GM23248 (cell line): ENCODE measurements at regions not wholly inside any gene's neighbourhood (a gene's known extent, or its start where the extent isn't known, plus 50 kb on each side); places are given as distances from the start of the nearest gene placed in this dataset.
A peak's percentile ranks its signal among the peaks of the same experiment; 100 is the strongest.

Source experiments
- DNase-seq: peaks from one replicate; pipeline ENCODE4 v3.0.0-alpha.2; 2015
- H2AFZ ChIP-seq: fragments of 200-600 bp; sonication (generic); 2 replicates; pipeline ENCODE4 v1.6.1; 2016; ENCODE audit warnings: antibody characterized with exemption
- H3F3A ChIP-seq: fragments of 200-600 bp; sonication (generic); 2 replicates; pipeline ENCODE4 v1.6.1; 2016; ENCODE audit warnings: mild to moderate bottlenecking, antibody characterized with exemption, mixed run types; ENCODE audit not compliant: insufficient read depth
- H3K27ac ChIP-seq: fragments of 200-600 bp; sonication (generic); 2 replicates; pipeline ENCODE4 v1.5.1; 2016; ENCODE audit warnings: mild to moderate bottlenecking
- H3K27me3 ChIP-seq: fragments of 200-600 bp; sonication (generic); replicated peaks from 2 replicates; pipeline ENCODE4 v1.6.1; 2016; ENCODE audit warnings: mild to moderate bottlenecking; ENCODE audit not compliant: insufficient read depth
- H3K36me3 ChIP-seq: fragments of 200-600 bp; sonication (generic); 2 replicates; pipeline ENCODE4 v1.6.1; 2016; ENCODE audit warnings: low read depth, mild to moderate bottlenecking
- H3K4me1 ChIP-seq: fragments of 200-600 bp; sonication (generic); 2 replicates; pipeline ENCODE4 v1.6.1; 2016; ENCODE audit warnings: mild to moderate bottlenecking; ENCODE audit not compliant: insufficient read depth
- H3K4me2 ChIP-seq: fragments of 200-600 bp; sonication (generic); one replicate; pipeline ENCODE4 v1.6.1; 2016; ENCODE audit warnings: mild to moderate bottlenecking; ENCODE audit not compliant: unreplicated experiment
- H3K4me3 ChIP-seq: fragments of 200-600 bp; sonication (generic); 2 replicates; pipeline ENCODE4 v1.5.1; 2016; ENCODE audit warnings: mild to moderate bottlenecking
- H3K79me2 ChIP-seq: fragments of 200-600 bp; sonication (generic); 2 replicates; pipeline ENCODE4 v1.6.1; 2016; ENCODE audit warnings: mild to moderate bottlenecking; ENCODE audit not compliant: insufficient read depth
- H3K9ac ChIP-seq: fragments of 200-600 bp; sonication (generic); 2 replicates; pipeline ENCODE4 v1.6.1; 2016; ENCODE audit warnings: mild to moderate bottlenecking
- H3K9me2 ChIP-seq: fragments of 200-600 bp; sonication (generic); 2 replicates; pipeline ENCODE4 v1.6.1; 2016; ENCODE audit warnings: mixed run types, mild to moderate bottlenecking, moderate library complexity; ENCODE audit not compliant: insufficient read depth
- H3K9me3 ChIP-seq: fragments of 200-600 bp; sonication (generic); one replicate; pipeline ENCODE4 v1.6.1; 2017; ENCODE audit warnings: low read depth
- H4K20me1 ChIP-seq: fragments of 200-600 bp; sonication (generic); 2 replicates; pipeline ENCODE4 v1.6.0; 2016; ENCODE audit not compliant: insufficient read depth
- EZH2 ChIP-seq: fragments of 200-600 bp; sonication (generic); IDR thresholded peaks from 2 replicates; pipeline ENCODE4 v1.6.1; 2018; ENCODE audit warnings: antibody characterized with exemption, mild to moderate bottlenecking; ENCODE audit not compliant: insufficient read depth, poor library complexity, severe bottlenecking
- EZH2phosphoT487 ChIP-seq: fragments of 200-600 bp; sonication (generic); IDR thresholded peaks from 2 replicates; pipeline ENCODE4 v1.6.1; 2018; ENCODE audit warnings: antibody characterized with exemption, moderate library complexity, mild to moderate bottlenecking, low read depth; ENCODE audit not compliant: insufficient read depth
- WGBS, 2 experiments: methylation state at CpG; one replicate each; pipeline ENCODE4 v1.1.6; 2015 to 2017; ENCODE audit warnings: low lambda C conversion rate in 2 of 2, low coverage in 1 of 2; ENCODE audit errors: missing lambda C conversion rate in 2 of 2; 5-methylcytosine and 5-hydroxymethylcytosine counted together
- in situ Hi-C: fragments of 300-500 bp; cut with MboI; formaldehyde crosslinking; loops from 2 replicates; pipeline ENCODE4 v1.15.0; 2020

DNA sequence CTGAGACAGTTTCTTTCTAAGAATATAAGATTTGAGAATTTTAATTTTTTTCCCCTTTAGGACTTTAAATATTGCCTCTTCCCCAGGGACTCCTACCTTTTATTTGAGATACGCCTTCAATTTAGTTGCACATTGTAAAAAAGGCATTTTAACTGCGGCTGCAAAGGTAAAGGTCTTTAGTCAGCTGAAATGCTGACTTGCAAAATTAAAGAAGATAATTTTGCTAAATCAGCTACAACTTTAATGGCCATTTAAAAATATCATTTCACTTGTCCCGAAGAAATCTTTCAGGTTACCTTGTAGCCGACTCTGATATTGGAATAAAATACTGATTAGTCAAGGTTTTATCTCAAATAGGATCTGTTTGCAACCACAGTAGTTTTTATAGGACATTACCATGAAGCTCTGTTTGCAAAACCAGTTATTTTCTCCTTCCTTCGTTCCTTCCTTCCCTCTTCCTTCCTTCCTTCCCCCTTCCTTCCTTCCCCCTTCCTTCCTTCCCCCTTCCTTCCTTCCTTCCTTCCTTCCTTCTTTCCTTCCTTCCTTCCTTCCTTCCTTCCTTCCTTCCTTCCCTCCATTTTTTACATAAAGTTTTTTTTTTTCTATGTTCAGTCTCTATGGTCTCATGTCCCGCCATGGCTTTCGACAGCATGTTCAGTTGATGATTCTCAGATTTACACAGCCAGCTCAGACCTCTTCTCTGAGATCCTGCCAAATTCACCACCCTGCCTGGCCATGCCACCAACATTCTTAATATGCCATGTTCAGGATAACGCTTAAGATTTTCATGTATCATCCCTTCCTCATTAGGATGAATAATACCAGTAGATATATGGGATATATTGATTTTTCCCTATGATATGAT is 405.4 kb upstream of the PRKX start:
- no peak for TF ChIP-seq EZH2phosphoT487
- no peak for TF ChIP-seq EZH2
- Histone ChIP-seq H3K9me2 (no peaks in the 10 kb centered on the region), H3F3A (no peaks in the 10 kb centered on the region), H3K4me2 (no peak overlapping the region), H3K79me2 (no peaks in the 10 kb centered on the region), H3K9ac (no peak overlapping the region), H3K27me3 (no peaks in the 10 kb centered on the region), H2AFZ (no peak overlapping the region), H3K4me3 (no peak overlapping the region), H4K20me1 (no peaks in the 10 kb centered on the region), H3K27ac (no peak overlapping the region), H3K36me3 (no peaks in the 10 kb centered on the region), H3K4me1 (no peaks in the 10 kb centered on the region), H3K9me3 (no peaks in the 10 kb centered on the region)
- DNase-seq: no peak
- in situ Hi-C loops: no loop called here
- WGBS, 2 experiments: 32 to 36% methylated on average over 5 to 8 of the region's 8 CpGs

DNA sequence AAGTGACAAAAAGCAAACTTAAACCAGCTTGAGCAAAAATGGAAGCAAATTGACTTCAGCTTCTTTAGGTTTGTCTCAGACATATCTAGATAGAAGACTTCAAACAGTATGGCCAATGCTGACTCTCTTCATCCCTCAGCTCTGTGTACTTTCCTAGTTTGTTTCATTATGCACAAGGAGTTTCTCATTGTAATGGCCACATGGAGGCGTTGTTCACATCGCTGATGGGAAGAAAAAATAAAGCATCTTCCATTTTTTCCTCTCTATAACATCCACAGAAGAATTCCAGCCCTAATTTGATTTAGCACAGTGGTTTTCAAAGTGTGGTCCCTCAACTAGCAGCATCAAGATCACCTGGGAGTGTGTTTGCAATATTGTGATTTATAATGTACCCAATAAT is 397.5 kb upstream of the PRKX start:
- no peaks in the 10 kb centered on the region for H3K27me3 ChIP-seq
- H3K9ac ChIP-seq: no peak overlapping the region
- H3K9me2 ChIP-seq: no peaks in the 10 kb centered on the region
- DNase-seq: no peak
- H3K27ac ChIP-seq: no peak overlapping the region
- in situ Hi-C loops: no loop called here
- WGBS, 2 experiments: 0% methylated on average over 2 of the region's 2 CpGs
- H3K4me2 ChIP-seq: no peak overlapping the region
- H2AFZ ChIP-seq: no peak overlapping the region
- no peaks in the 10 kb centered on the region for H3K4me1 ChIP-seq
- H3F3A ChIP-seq: no peaks in the 10 kb centered on the region
- TF ChIP-seq EZH2phosphoT487 (no peak), EZH2 (no peak)
- no peaks in the 10 kb centered on the region for H3K79me2 ChIP-seq
- H3K9me3 ChIP-seq: no peaks in the 10 kb centered on the region
- no peak overlapping the region for H3K4me3 ChIP-seq
- no peaks in the 10 kb centered on the region for H3K36me3 ChIP-seq
- no peaks in the 10 kb centered on the region for H4K20me1 ChIP-seq

DNA sequence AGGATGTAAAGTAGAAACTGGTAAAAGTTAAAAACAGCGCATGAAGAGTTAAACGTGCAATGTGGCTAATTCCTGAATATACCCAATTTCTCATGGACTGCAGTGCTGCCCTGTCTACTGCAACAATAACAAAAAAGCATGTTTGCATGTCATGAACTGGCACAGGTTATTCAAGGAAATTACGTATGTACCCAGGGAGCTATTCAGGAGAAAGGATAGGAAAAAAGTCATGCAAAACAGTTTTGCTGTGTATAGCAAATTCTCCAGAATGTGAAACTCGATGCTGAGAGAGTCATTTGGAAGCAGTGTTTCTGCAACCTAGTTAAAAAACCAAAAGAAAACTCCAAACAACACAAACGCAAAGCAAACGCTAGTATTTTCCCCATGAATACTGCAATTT is 381.5 kb upstream of the PRKX start:
- TF ChIP-seq EZH2 (no peak), EZH2phosphoT487 (no peak)
- no peaks in the 10 kb centered on the region for H3K4me1 ChIP-seq

DNA sequence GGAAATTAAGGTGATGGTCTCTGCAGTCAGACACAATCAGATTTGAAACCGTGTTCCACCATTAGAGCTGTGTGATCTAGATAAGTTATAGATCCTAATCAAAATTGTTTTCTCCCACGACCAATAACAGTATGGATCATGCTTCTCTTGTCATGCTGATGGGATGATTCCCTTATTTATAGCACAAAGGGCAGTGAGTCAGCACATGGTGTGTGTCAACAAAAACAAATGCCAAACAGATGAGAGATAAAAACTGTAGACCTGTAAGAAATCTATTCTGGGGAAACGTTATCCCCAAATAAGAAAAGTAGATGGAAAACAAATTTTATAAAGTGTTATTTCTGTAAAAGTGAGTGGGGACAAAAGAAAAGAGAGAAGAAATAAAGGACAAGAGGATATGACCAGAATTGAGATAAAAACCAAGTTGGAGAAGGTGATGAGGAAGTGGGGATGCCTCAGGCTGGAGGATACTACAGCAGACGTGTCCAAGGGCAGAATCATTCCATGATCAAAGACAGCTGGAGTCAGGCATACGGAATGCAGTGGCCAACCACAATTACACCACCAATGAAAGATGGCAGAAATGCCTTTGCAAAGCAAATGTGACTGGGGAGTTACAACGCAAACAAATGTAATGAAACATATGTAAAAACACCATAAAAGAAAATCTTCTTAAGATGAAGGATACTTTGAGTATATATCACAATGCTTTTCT is 377.8 kb upstream of the PRKX start:
- Histone ChIP-seq H3K9me3 (no peaks in the 10 kb centered on the region), H3F3A (no peaks in the 10 kb centered on the region), H3K9ac (no peak overlapping the region), H3K36me3 (no peaks in the 10 kb centered on the region), H3K27me3 (no peaks in the 10 kb centered on the region), H2AFZ (no peak overlapping the region), H3K27ac (no peak overlapping the region), H3K4me2 (no peak overlapping the region), H3K9me2 (no peaks in the 10 kb centered on the region), H4K20me1 (no peaks in the 10 kb centered on the region), H3K79me2 (no peaks in the 10 kb centered on the region), H3K4me3 (no peak overlapping the region), H3K4me1 (no peaks in the 10 kb centered on the region)
- TF ChIP-seq EZH2phosphoT487 (no peak), EZH2 (no peak)
- in situ Hi-C loops: no loop called here
- DNase-seq: peak; percentile 0
- 1% methylated on average over 6 of the region's 6 CpGs for whole genome bisulfite sequencing, 2 experiments

More for the DNA sequence above, 381.5 kb upstream of the PRKX start:
- DNase-seq: no peak
- H3K9ac ChIP-seq: no peak overlapping the region
- H3K27me3 ChIP-seq: no peaks in the 10 kb centered on the region
- no peaks in the 10 kb centered on the region for H3K79me2 ChIP-seq
- H3K4me2 ChIP-seq: no peak overlapping the region
- no peak overlapping the region for H3K4me3 ChIP-seq
- in situ Hi-C loops: no loop called here
- no peak overlapping the region for H3K27ac ChIP-seq
- H3F3A ChIP-seq: no peaks in the 10 kb centered on the region
- H3K36me3 ChIP-seq: no peaks in the 10 kb centered on the region
- WGBS, 2 experiments: 21 to 33% methylated on average over 5 to 6 of the region's 6 CpGs
- no peak overlapping the region for H2AFZ ChIP-seq
- H4K20me1 ChIP-seq: no peaks in the 10 kb centered on the region
- H3K9me3 ChIP-seq: no peaks in the 10 kb centered on the region
- H3K9me2 ChIP-seq: no peaks in the 10 kb centered on the region
